Peyer's patch (tissue), 4 donors: ENCODE measurements at regions not wholly inside any gene's neighbourhood (a gene's known extent, or its start where the extent isn't known, plus 50 kb on each side); places are given as distances from the start of the nearest gene placed in this dataset.

Source experiments
- POLR2A ChIP-seq, 2 donors: fragments of 450-650 bp; IDR thresholded peaks; one replicate each; pipeline ENCODE4 v1.5.1; 2017; ENCODE audit warnings: antibody characterized with exemption in 2 of 2, mild to moderate bottlenecking in 2 of 2, moderate library complexity in 2 of 2
- TF ChIP-seq, protein P1 (sequence below), 6 experiments: fragments of 450-650 bp in 4 of 6; fragments of 200-600 bp in 2 of 6; sonication (generic) in 1 of 6; IDR thresholded peaks; one replicate each; pipeline ENCODE4 v1.5.1; 2017 to 2019; ENCODE audit warnings: antibody characterized with exemption in 6 of 6, mild to moderate bottlenecking in 3 of 6, moderate library complexity in 1 of 6

DNA sequence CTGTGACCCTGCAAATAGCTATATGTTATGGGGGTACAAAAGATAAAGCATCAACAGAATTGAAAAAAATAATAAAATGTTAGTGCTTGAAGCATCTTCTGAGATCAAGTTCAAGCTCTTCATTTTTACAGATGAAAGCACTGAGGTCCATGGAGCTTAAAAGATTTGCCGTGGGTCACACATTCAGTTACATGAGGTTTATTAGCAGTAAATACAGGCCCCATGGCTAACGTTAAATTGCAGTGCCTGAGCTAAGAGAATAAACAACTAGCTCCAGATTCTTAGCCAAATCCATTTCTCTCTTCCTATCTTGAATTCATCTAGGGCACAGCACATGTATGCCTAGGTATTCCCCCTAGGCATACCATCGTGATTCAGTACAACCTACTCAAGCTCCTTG, 2052.7 kb upstream of the C9orf72 start:
- TF ChIP-seq POLR2A (IDR thresholded peaks at IDR 0.05): no peak
- TF ChIP-seq, protein P1, sequence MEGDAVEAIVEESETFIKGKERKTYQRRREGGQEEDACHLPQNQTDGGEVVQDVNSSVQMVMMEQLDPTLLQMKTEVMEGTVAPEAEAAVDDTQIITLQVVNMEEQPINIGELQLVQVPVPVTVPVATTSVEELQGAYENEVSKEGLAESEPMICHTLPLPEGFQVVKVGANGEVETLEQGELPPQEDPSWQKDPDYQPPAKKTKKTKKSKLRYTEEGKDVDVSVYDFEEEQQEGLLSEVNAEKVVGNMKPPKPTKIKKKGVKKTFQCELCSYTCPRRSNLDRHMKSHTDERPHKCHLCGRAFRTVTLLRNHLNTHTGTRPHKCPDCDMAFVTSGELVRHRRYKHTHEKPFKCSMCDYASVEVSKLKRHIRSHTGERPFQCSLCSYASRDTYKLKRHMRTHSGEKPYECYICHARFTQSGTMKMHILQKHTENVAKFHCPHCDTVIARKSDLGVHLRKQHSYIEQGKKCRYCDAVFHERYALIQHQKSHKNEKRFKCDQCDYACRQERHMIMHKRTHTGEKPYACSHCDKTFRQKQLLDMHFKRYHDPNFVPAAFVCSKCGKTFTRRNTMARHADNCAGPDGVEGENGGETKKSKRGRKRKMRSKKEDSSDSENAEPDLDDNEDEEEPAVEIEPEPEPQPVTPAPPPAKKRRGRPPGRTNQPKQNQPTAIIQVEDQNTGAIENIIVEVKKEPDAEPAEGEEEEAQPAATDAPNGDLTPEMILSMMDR (IDR thresholded peaks at IDR 0.05): no peak
